ENCODE measurements at regions not wholly inside any gene's neighbourhood (a gene's known extent, or its start where the extent isn't known, plus 50 kb on each side); places are given as distances from the start of the nearest gene placed in this dataset.

- DNase-seq (ENCODE audit: low spot score) (no peak), ATAC-seq (ENCODE audit: low FRiP score) (no peak)
- TF ChIP-seq CTCF (IDR thresholded peaks at IDR 0.05) = no peak
Observed at GRCh38 chr14:97336816-97337215, 539.6 kb downstream of the VRK1 start.

GRCh38 chr14:97337267-97337666, 540.1 kb downstream of the VRK1 start:
- DNase-seq (ENCODE audit: low spot score) (no peak), ATAC-seq (ENCODE audit: low FRiP score) (peak; percentile 51)
- TF ChIP-seq CTCF (IDR thresholded peaks at IDR 0.05) = no peak

- ATAC-seq (ENCODE audit: low FRiP score) (no peak), DNase-seq (ENCODE audit: low spot score) (no peak)
- no peak for TF ChIP-seq CTCF (IDR thresholded peaks at IDR 0.05)
Observed at GRCh38 chr14:97337670-97338069, 540.5 kb downstream of the VRK1 start.

GRCh38 chr14:97344666-97345065, 547.5 kb downstream of the VRK1 start:
- no peak for ATAC-seq (ENCODE audit: low FRiP score)
- DNase-seq (ENCODE audit: low spot score) = no peak
- no peak for TF ChIP-seq CTCF (IDR thresholded peaks at IDR 0.05)

GRCh38 chr14:97346675-97347074, 549.5 kb downstream of the VRK1 start:
- no peak for DNase-seq (ENCODE audit: low spot score)
- no peak for ATAC-seq (ENCODE audit: low FRiP score)
- no peak for TF ChIP-seq CTCF (IDR thresholded peaks at IDR 0.05)

GRCh38 chr14:97349463-97349862, 552.3 kb downstream of the VRK1 start:
- ATAC-seq (ENCODE audit: low FRiP score) = no peak
- no peak for DNase-seq (ENCODE audit: low spot score)
- TF ChIP-seq CTCF (IDR thresholded peaks at IDR 0.05) = no peak

GRCh38 chr14:97349946-97350345, 552.8 kb downstream of the VRK1 start:
- DNase-seq (ENCODE audit: low spot score) = no peak
- TF ChIP-seq CTCF (IDR thresholded peaks at IDR 0.05) = no peak
- no peak for ATAC-seq (ENCODE audit: low FRiP score)

Measured in omental fat pad (tissue), 3 donors.